Tibial artery (tissue), 4 donors: ENCODE measurements at regions not wholly inside any gene's neighbourhood (a gene's known extent, or its start where the extent isn't known, plus 50 kb on each side); places are given as distances from the start of the nearest gene placed in this dataset.
"Not testable (repeated sequence)": the region's sequence is repeated elsewhere in the genome, so short reads cannot be mapped to it uniquely, and the experiment has no call there.

Experiments used
- DNase-seq, 2 donors: peaks; one replicate each; pipeline ENCODE4 v3.0.0-alpha.2; 2019
- H3K27ac ChIP-seq, 2 donors: fragments of 200-600 bp; sonication (generic) in 1 of 2; 1 replicate in 1 of 2; 2 replicates in 1 of 2; pipeline ENCODE4 v1.5.1; 2018 to 2019; ENCODE audit warnings: mild to moderate bottlenecking in 1 of 2
- H3K27me3 ChIP-seq, 2 donors: fragments of 200-600 bp; sonication (generic) in 1 of 2; one replicate each; pipeline versions ENCODE4 v1.5.1 to v1.6.0; 2016 to 2019
- H3K36me3 ChIP-seq, 3 donors: fragments of 200-600 bp; sonication (generic) in 2 of 3; one replicate each; pipeline ENCODE4 v1.5.1; 2016 to 2019; ENCODE audit warnings: mild to moderate bottlenecking in 2 of 3
- H3K4me1 ChIP-seq, 4 donors: fragments of 200-600 bp; sonication (generic) in 2 of 4; 1 replicate in 3 of 4; 2 replicates in 1 of 4; pipeline ENCODE4 v1.5.1; 2016 to 2019
- H3K4me3 ChIP-seq, 2 donors: fragments of 200-600 bp; sonication (generic) in 1 of 2; 1 replicate in 1 of 2; 2 replicates in 1 of 2; pipeline ENCODE4 v1.5.1; 2018 to 2019; ENCODE audit warnings: mild to moderate bottlenecking in 2 of 2
- H3K9me3 ChIP-seq, 3 donors: fragments of 200-600 bp; sonication (generic) in 1 of 3; one replicate each; pipeline ENCODE4 v1.5.1; 2016 to 2019
- CTCF ChIP-seq, 2 experiments: fragments of 200-600 bp in 1 of 2; fragments of 450-650 bp in 1 of 2; IDR thresholded peaks; one replicate each; pipeline ENCODE4 v1.5.1; 2017 to 2019; ENCODE audit warnings: antibody characterized with exemption in 2 of 2, mild to moderate bottlenecking in 1 of 2, moderate library complexity in 1 of 2
- intact Hi-C: fragments of 100-400 bp; cut with DNase I; formaldehyde crosslinking; loops from one replicate; pipeline ENCODE4 v1.15.0; 2023; ENCODE audit warnings: low total_unique reads

DNA sequence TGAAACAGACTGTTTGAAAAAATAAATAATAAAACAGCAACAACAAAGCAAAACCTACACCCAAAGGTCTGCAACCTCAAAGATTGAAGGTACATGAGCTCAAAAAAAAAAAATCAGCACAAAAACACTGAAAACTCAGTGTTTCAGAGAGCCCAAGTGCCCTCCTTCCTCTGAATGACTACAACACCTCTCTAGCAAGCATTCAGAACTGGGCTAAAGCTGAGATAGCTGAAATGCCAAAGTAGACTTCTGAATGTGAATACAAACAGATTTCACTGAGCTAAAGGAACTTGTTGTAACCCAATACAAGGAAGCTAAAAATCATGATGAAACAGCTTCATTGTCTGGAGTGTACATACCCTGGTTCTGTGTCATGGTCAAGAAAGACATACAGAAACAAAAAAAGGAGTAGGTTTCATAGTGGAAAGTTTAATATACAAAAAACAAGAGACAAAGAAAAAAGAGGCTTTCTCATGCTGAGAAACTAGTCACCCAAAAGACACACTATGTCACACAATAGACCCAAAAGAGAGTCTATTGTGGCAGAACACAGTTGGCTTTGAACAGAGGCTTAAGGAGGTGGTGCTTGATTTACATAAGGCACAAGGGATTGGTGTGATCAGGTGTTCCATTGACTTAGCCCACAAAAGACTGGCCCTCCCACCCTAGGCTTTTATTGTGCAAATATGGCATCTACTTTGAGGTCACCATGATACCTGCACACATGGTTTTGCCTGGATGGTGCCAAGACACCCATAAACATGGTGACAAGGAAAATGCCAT, 316.6 kb downstream of the KDM5D start:
- Histone ChIP-seq H3K27ac (no peak overlapping the region), H3K36me3 (no peaks in the 10 kb centered on the region), H3K4me1 (no peaks in the 10 kb centered on the region), H3K4me3 (no peak overlapping the region), H3K27me3 (no peaks in the 10 kb centered on the region), H3K9me3 (no peaks in the 10 kb centered on the region)
- intact Hi-C loops: no loop called here
- TF ChIP-seq CTCF (IDR thresholded peaks at IDR 0.05): no peak
- DNase-seq: no peak

DNA sequence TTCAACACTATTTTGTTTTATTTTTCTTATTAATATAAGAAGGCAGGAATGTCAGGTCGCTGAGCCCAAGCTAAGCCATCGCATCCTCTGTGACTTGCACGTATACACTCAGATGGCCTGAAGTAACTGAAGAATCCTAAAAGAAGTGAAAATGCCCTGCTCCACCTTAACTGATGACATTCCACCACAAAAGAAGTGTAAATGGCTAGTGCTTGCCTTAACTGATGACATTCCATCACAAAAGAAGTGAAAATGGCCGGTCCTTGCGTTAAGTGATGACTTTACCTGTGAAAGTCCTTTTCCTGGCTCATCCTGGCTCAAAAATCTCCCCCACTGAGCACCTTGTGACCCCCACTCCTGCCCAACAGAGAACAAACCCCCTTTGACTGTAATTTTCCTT, 317.3 kb downstream of the KDM5D start:
- H3K4me3 ChIP-seq, H3K4me1 ChIP-seq, intact Hi-C loops, H3K27ac ChIP-seq, H3K9me3 ChIP-seq, H3K36me3 ChIP-seq, DNase-seq, H3K27me3 ChIP-seq: not testable (repeated sequence)

- Histone ChIP-seq H3K27me3 (no peaks in the 10 kb centered on the region), H3K36me3 (no peaks in the 10 kb centered on the region), H3K4me1 (no peaks in the 10 kb centered on the region), H3K9me3 (no peaks in the 10 kb centered on the region), H3K4me3 (no peak overlapping the region), H3K27ac (no peak overlapping the region)
- no peak for TF ChIP-seq CTCF (IDR thresholded peaks at IDR 0.05)
- intact Hi-C loops: no loop called here
- no peak for DNase-seq
These were observed 333.4 kb downstream of the KDM5D start for GRCh38 chrY:19410980-19411766.

DNA sequence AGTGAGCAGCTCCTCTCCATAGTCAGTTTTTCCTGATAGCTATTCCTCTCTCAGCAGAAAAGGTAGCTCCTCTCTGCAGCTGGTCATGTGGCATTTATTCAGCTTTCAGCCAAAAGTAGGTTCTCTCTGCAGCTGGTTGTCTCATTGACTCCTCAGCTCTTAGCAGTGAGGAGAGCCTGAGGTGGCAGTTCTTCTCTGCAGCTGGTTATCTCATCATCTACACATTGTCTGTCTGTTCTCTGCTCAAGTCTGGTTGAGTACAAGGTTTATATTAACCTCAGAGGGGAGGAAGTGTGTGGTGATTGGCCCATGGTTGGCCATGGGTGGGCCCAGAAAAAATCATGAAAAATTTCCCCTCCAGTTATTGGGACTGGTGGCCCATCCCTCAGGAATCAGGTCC, 338.3 kb downstream of the KDM5D start:
- intact Hi-C loops: no loop called here
- no peaks in the 10 kb centered on the region for H3K36me3 ChIP-seq
- TF ChIP-seq CTCF (IDR thresholded peaks at IDR 0.05): no peak

GRCh38 chrY:19405598-19405997, 338.9 kb downstream of the KDM5D start:
- Histone ChIP-seq H3K36me3 (no peaks in the 10 kb centered on the region), H3K27me3 (no peaks in the 10 kb centered on the region), H3K27ac (no peak overlapping the region), H3K4me1 (no peaks in the 10 kb centered on the region), H3K4me3 (no peak overlapping the region), H3K9me3 (no peaks in the 10 kb centered on the region)
- DNase-seq: no peak
- intact Hi-C loops: no loop called here
- no peak for TF ChIP-seq CTCF (IDR thresholded peaks at IDR 0.05)

More for the DNA sequence above, 338.3 kb downstream of the KDM5D start:
- Histone ChIP-seq H3K9me3 (no peaks in the 10 kb centered on the region), H3K27me3 (no peaks in the 10 kb centered on the region), H3K27ac (no peak overlapping the region), H3K4me1 (no peaks in the 10 kb centered on the region), H3K4me3 (no peak overlapping the region)
- DNase-seq: no peak

GRCh38 chrY:19392876-19393275, 351.6 kb downstream of the KDM5D start:
- H3K27ac ChIP-seq: no peak overlapping the region
- TF ChIP-seq CTCF (IDR thresholded peaks at IDR 0.05): no peak
- H3K36me3 ChIP-seq: no peaks in the 10 kb centered on the region
- no peaks in the 10 kb centered on the region for H3K27me3 ChIP-seq
- no peaks in the 10 kb centered on the region for H3K4me1 ChIP-seq
- no peaks in the 10 kb centered on the region for H3K9me3 ChIP-seq
- intact Hi-C loops: no loop called here
- no peak for DNase-seq
- H3K4me3 ChIP-seq: no peak overlapping the region
